ENCODE measurements at regions not wholly inside any gene's neighbourhood (a gene's known extent, or its start where the extent isn't known, plus 50 kb on each side); places are given as distances from the start of the nearest gene placed in this dataset.

DNA sequence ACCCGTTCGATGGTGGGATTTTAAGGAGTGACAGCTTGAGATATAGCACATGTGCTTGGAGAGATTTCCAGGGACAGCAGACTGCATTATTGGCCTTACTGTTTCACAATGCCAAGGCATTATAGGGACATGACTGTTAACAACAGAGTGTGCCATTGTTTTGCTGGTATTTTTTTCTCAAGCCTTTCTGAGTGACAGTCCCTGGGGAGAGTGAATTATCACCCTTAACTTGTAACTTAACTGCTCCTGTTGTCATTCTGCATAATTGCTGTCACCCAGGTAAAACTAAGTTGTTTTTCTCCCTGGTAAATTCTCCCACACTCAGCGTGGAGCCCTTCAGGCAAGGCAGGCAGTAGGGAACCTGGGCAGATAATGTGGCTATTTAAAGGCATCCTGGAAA is 989.2 kb upstream of the LCORL start:
- DNase-seq, result no peak

DNA sequence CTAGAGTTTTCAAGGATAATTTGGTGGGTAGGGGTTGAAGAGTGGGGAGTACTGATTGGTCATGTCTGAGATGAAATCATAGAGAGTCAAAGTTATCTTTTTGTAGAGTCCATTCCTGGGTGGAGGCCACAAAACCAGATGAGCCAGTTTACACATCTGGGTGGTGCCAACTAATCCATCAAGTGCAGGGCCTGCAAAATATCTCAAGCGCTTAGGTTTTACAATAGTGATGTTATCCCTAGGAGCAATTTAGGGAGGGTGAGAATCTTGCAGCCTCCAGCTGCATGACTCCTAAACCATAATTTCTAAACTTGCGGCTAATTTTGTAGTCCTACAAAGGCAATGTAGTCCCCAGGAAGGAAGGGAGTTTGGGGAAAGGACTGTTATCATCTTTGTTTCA is 988.3 kb upstream of the LCORL start:
- DNase-seq, result no peak

DNA sequence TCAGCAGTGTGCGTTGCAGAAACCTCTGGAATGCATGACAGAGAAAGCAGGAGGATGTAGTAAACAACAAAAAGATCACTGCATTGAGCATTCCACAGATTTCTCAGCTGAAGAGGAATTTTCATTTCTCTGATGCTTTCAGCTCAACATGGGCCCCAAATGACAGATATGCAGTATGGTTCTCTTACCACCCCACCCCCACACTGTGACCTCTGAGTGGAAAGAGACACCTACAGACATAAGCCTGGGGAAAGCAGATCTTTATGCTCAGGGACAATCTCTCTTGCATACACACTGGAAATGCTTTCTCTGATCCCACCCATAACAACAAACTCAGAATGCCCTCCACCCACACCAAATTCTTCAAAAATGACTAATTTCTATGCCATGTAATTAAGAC is 983.7 kb upstream of the LCORL start:
- peak; percentile 52 for DNase-seq

DNA sequence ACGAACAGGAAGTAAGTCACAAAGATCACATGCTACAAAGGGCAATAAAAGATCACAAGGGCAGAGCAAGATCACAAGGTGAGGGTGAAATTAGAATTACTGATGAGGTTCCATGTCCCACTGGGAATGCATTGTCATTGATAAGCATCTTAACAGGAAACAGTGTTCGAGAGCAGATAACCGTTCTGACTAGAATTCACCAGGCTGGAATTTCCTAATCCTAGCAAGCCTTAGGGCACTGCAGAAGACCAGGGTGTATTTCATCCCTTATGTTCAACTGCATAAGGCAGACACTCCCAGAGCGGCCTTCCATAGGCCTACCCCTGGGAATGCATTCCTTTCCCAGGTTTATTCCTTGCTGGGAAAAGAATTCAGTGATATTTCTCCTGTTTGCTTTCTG is 980.6 kb upstream of the LCORL start:
- no peak for DNase-seq

DNA sequence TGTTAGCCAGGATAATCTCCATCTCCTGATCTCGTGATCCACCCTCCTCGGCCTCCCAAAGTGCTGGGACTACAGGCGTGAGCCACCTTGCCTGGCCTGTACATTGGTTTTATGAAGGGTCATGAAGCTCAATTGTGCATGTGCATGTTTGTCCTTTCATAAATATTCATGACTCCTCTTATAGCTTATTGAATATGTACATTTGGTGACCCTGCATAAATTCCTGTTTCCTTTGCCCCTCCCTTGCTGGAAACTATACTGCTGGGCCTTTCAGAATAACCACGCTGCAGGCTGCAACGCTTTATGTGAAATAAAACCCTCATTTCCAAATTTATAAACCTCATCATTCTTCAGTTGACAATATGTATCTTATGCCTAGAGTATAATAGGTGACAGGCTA is 978.0 kb upstream of the LCORL start:
- no peak for DNase-seq

DNA sequence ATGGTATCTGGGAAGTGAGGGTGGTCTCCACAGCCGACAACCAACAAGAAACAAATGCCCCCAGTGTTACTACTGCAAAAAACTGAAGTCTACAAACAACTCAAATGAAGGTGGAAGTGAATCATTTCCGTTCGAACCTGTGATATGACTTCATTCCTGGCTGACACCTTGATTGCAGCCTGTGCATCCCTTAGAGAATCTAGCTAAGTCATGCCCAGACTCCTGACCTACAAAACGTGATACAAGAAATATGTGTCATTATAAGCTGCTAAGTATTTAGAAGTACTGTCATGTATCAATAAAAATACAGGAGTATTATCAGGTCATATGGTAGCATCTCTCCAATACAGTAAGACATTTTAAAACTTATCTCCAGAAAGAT is 959.7 kb upstream of the LCORL start:
- DNase-seq, result no peak

DNA sequence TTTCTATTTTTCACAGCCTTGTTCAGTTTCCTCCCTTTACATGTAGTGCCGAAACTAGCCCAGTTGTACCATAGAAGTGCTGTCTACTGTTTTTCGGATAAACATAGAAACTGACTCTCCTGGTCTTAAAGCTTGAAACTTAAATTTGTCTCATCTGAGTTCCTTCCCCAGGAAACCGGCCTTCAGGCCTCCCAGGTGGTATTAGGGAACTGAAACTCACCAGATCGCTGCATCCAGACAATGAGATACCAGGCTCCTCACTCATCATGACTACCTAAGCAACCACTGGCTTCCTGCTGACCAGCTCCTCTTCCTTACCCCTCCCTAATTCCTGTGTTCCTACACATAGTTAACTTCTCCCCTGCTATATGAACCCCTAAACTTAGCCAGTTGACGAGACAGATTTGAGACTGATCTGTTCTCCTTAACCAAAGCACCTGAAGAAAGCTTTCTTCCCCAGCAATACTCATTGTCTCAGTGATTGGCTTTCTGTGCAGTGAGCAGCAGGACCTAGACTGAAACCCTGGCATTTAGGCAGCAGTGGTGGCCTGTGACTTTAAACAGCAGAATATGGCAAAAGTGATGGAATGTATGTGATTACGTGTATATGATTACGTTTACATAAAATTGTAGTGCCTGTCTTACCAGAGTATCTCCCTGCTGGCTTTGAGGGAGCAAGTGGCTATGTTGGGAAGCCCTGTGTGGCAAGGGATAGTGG is 959.1 kb upstream of the LCORL start:
- DNase-seq, result no peak

DNA sequence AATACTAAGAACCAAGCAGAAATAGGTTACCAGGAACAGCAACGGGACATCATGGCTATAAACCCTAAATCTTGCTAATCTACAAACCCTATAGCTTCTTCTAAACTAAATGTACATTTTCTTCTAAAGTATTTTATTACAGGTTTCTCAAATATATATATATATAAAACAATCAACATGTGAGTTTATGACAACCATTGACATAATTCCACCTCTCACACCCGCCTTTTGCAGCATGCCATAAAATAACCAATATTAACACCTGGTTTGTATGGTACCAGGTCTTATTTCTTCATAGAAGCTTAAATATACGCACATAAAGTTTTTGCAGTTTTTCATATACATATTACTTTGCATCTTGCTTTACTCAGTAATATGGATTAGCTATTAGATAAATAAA is 955.3 kb upstream of the LCORL start:
- DNase-seq, result no peak

DNA sequence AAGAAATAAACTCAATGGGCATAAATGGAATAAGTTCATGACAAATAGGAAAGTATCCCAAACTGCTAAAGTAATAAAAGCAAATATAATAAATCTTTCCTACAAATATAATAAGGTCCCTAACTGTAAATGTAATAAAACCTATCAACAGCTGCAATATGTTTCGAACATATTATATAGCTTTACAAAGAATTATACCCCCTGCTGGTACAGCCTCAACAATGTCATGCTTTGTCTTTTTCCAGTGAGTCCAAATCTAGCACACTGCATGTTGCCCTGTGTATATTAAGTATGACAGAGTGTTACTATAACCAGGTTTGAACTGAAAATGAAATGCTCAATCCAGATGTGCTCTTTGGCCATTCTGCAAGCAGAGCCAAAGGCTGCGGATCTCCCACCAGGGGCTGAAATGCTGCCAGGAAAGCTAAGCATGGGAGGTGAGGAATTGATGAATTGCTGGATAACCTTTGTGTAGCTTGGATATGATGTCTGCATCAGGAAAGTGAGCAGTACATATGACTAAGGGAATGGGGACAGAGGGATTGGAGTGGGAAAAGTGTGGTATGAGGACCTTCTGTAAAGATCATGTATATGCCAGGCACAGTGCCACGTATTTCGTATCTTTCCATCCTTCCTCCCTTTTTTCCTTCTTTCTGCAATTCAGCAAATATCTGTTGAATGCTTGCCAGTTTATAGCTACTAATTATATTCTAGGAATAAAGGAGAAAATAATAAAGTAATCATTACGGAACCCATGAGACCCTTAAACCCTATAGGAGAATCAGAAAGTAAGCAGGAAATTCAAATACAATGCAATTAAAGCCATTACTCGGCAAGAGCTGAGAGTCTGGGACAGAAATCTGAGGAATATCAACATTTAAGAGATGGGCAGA is 954.6 kb upstream of the LCORL start:
- DNase-seq, result no peak

DNA sequence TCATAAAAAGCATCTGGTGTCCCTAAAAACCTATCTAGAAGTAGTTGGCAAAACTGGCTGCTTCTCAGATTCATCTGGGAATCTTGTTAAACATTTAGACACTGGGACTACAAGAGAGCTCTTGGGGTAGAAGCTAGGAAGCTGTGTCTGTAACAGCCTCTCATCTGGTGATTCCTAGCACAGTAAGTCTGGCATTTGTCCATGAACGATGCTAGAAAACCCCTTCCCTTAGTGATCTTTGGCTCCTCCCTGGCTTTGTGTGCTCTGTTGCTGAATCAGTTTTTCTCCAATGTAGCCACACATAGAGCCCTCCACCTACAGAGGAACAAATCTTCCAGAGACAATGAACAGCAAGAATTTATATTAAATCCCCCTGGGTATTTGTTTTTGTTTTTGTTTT is 951.7 kb upstream of the LCORL start:
- no peak for DNase-seq

DNA sequence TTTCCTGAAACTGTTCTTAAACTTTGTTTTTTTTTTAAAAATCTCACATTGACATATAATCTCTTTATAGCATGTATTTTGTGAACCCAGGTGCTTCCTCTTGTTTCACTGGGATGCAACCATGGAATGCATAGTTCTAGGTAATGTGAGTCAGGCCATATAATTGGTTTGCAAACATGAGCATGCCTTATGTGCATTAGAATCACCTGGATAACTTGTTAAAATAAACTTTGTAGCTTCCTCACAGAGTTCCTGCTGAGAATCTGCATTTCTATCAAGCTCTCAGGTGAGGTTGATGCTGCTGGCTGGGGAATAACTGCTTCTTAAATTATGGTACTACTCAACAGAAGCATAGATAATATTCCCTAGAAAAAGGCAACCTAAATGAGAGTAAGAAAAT is 940.3 kb upstream of the LCORL start:
- no peak for DNase-seq

DNA sequence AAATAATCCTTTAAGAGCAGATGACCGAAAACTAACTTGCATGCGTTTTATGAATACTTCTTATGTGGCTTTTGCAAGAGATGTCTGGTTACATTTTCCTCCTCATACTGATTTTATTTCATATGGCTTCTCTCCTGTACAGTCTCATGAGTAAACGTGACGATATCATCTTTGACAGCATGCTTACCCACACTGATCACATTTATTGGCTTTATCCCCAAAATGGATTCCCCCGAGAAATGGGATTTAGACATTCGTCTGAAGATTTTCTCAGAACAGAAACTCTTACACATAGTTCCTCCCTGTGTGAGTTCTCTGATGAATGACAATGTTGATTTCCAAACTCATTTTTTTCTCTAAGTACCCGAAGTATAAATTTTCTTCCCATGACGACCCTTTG is 939.7 kb upstream of the LCORL start:
- DNase-seq, result no peak

DNA sequence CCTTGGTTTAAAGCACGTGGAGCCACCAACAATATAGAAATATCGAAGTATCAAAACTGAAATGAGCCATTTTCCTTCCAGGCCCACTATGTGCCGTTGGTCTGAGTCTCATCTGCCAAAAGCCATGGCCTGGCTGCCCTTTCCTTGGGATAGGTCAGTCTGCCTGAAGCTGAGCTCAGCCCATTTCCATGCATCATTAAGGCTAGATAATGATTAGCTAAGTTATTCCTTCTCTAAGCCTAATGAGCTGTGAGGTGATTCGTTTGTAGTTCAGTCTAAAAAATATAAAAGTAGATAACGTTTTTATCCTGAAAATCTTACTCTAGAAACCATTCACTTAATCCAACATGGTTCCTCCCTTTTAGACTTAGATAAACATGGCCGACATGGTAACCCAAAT is 936.2 kb upstream of the LCORL start:
- peak; percentile 68 for DNase-seq

DNA sequence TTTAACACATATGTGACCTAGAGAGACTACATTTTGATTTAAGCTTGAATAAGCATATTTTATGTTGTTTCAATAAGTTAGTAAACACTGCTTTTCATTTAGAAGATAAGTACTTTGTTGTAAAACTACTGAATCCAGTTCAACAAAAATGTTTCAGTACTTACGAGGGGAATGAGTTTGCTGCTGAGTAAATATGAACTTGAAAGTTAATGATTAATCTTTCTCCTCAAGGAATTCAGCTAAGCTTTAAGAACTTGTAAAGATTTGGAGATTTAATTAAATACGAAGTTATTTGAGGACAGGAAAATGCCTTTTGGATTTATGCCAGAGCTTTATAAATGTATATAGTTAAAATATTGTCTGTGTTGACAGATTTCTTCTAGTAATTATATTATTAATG is 933.0 kb upstream of the LCORL start:
- peak; percentile 62 for DNase-seq

DNA sequence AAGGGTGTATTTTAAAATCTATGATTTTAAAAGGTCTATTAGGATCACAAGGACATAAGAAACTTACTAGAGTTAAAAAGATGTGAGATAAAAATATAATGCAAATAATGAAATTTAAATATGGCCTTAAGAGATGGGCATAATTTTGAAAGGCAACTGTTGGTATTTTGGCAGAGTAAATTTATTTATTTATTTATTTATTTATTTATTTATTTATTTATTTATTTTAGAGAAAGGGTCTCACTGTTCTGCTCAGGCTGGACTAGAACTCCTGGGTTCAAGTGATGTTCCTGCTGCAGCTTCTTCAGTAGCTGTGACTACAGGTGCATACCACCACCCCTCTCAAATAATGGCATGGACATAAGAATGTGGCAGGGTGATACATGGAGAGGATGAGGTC is 932.1 kb upstream of the LCORL start:
- DNase-seq, result no peak

DNA sequence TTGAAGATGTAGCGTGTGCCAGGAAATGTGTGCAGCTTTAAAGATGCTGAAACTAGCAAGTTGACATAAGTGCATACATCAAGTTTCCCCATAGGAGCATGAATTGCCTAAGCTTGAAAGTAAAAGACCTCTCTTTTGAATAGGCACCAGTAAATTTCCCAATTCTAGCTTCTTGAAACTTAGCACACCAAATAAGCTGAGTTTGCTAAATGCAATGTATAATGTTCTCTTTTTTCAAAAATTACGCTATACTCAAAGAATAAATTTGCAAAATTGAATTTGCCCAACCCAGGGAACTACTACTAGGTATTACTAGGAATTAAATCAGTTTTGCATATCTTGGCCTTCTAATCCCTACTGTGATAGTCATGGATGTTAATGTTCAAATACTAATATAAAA is 923.9 kb upstream of the LCORL start:
- no peak for DNase-seq

DNA sequence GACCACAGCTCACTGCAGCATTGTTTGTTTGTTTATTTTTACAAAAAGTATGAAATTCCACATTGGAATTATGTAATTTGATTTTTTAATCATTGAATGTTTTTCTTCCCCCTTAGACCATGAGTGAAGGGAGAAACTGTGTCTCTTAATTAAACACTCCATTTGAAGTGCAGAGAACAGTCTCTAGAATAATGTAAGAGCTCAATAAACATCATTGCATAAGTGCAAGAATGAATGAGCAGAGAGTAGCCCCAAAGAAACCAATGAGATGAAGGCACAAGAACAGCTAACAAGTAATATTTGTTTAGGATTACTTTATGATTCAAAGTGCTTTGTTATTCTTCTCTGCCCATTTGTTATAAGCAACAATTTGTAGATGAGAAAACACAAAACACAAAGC is 921.3 kb upstream of the LCORL start:
- DNase-seq, result no peak

DNA sequence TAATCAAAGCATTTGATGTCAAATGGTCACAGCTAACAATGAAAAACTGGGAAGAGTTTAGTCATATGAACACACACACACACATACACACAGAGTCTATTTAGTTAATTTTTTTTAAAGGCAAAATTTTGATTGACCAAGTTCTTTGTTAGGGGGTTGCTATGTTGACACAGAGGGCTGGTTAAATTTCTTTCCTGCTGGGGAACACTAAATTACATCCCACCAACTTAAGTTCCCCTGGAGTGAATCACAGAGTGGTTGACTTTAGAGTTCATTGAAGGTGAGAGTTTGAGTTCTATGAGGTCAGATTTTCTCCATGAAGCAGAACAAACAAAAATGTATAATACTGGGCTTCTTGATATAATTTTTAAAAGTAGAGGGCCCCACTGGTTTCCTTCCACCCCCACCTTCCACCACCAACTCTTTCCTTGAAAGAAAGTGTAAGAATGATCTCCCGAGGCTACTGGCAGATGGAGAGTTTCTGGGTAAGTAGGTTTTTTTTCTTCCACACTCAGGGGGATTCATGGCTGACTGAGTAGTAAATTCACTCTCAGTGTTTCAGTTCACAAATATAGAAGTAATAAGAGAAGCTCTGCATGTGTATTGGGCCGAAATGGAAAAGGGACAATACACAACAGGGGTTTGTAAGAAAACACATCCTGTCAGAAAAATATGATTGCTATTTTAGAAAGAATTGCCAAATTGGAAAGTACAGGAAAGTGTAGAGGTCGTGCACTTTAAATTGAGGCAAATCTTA is 917.0 kb upstream of the LCORL start:
- peak; percentile 83 for DNase-seq

DNA sequence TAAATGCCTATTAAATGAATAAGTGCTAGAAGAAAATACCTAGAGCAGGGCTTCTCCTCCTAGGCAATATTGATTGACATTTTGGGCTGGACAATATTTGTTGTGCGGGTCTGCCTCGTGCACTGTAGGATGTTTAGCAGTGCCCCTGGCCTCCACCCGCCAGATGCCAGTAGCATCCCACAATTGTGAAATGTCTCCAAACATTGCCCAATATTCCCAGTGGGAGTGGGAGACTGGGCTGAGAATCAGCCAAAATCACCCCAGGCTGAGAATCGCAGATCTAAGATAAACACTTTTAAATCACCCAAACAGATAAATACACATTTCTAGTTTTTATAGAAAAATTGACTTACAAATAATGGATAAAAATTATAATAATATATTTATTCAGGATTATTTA is 916.2 kb upstream of the LCORL start:
- no peak for DNase-seq

DNA sequence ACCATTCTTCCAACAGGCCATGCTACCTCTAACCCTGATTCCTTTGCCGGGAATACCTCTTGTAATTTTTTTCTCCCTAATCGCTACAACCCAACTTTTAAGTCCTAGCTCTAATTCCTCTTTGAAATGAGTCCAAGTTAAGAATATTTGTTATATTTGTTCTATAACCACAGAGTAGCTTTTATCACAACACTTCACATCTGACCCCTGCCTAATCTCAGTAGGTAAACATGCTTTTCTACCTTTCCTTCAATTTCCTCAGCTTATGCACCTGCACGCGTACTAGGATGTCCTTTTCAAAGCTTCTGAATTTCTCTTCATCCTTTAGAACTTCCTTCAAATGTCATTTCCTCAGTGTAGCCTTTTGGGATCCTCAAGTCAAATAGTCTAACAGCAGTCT is 915.5 kb upstream of the LCORL start:
- DNase-seq, result no peak

DNA sequence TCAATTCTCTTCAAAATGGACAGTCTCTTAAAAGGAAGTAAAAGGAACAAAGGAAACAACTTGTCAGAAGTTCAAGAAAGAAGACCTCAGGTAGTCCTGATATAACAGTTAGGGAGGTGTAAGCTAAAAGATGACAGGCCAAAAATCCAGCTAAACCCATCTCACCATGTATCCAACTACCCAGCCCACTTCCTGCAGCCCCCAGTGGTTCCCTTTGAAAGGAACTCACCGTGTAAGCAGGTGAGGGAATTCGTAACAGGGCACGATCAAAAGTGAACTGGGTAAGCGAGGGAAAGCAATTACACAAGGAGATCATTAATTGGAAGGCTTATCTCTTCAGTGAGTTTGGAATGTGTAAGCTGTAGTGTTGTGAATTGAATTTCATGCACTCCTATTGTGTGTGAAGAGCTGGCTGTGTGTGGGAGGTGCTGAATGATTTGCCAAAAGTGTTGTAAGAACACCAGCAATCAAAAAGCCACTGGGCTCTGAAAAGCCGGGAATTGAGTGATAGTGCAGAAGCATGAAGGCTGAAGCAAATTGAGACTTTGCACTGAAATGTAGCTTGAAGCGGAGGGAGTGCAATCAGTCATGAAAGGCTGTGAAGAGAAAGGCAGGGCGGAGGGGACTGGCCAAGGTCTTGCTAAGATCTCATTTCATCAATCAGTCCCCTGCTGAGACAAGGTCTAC is 914.2 kb upstream of the LCORL start:
- DNase-seq, result peak; percentile 46

DNA sequence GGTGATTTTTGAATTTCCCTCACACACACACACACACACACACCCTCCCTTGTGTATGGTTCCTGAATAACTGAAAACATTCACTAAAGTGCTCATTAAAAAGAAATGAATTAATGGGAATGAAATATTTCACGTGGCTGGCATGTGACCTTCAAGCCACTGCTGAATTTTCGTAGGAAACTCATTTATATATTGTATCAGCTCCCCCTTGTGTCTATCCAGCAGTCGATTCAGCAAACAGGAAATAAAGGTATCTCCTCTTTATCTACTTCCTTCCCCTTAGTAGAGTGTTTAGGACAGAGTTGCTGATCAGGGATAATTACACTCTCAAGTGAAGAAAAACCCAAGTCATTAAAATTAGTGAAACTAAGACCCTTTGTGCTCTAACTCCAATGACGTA is 912.6 kb upstream of the LCORL start:
- no peak for DNase-seq

DNA sequence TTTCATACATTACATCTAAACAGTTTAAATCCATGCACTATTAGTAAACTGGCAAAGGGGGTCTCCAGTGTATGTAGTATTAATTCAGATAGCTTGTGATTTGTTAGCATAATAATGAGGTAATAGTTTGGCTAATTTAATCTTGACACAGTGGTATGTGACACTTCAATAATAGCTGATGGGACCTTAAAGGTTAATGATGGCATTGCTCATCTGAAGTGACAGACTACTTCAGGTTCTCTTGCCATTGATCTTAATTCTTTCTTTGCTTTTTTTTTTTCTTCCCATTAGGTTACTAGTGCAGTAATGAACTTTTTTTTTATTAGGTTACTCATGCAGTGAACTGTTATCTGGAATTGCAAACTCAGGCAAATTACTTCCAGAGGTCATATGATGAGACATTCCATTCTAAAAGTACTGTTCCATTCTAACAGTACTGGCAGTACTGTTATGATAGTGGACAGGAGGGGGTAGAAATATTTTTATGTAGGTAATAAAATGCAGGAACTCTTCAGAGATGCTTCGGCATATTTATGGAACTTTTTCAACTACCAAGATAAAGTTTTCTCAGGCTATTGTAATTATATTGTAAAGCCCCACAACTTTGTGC is 911.3 kb upstream of the LCORL start:
- DNase-seq, result peak; percentile 17
